HUDEP-2 (cell line): ENCODE measurements at regions not wholly inside any gene's neighbourhood (a gene's known extent, or its start where the extent isn't known, plus 50 kb on each side); places are given as distances from the start of the nearest gene placed in this dataset.
A peak's percentile ranks its signal among the peaks of the same experiment; 100 is the strongest.
"Not testable (repeated sequence)": the region's sequence is repeated elsewhere in the genome, so short reads cannot be mapped to it uniquely, and the experiment has no call there.

Source experiments
- DNase-seq, 76 experiments: peaks; one replicate each; lab custom pipeline; 2025; ENCODE audit not compliant: unreplicated experiment in 76 of 76; lab: John Stamatoyannopoulos, UW

DNA sequence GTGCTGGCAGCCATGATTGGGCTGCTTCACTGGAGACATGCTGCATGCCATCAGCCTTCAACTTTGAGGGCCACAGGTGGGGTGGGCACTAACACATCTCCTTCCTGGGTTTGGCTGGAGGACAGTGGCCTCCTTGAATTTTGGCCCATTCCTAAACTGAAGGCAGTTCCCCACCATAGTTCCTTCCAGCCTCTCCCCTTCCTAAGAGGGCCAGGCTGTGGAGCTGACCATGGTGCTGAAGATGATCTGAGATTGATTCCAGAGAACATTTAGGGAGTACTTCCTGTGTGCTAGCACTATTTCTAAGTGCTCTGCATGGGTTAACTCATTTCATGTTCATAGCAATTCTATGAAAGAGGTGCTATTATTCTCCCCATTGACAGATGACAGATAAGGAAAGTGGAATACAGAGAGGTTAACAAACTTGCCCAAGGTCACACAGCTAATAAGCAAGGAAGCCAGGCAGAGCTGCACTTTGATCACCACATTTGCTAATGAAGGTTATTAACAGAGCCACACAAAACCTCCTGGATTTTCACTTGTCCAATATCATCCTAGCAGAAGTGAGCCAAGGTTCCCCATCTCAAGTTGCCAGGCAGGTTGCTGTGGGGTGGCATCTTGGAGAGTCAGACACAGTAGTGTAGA lies 175.3 kb downstream of the ZIC5 start:
- DNase-seq = peak in 39 of 76 experiments; percentile 1 to 47 (median 13)

DNA sequence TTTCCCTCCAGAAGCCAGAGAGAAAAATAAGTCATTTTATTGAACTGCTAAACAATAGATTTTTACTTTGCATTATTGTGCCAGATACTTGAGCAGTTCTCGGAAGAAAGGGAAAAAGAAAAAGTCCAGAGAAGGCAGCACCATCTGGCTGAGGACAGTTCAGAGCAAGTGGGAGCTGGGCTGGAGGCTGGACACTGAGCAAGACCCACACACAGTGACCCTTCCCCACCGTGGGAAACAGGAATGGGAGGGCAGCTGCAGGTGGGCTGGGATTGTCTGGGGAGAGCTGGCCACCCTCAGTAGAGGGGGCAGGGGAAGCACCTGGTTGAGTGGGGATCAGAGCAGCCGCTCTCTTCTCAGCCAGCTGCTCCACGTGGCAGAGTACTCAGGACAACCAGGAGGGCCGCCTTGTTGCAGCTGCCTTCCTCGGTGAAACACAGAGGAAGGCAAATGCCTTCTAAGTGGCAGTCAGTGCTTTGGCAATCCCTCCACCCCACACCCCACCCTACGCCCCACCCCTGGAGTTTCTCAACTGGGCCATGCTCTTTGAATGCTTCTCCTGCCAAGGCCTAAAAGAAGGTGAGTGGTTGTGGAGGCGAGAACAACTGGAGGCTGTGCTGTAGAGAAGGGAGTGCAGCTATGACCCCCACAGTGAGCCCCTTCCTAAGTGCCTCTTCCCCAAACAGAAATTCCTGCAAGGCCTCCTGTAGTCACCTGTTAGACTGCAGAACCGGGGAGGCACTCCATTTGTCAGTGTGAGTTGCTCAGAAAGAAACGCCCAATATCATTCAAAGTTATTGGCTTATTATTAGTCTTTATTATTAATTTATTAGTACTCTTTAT lies 179.3 kb downstream of the ZIC5 start:
- no peak for DNase-seq

DNA sequence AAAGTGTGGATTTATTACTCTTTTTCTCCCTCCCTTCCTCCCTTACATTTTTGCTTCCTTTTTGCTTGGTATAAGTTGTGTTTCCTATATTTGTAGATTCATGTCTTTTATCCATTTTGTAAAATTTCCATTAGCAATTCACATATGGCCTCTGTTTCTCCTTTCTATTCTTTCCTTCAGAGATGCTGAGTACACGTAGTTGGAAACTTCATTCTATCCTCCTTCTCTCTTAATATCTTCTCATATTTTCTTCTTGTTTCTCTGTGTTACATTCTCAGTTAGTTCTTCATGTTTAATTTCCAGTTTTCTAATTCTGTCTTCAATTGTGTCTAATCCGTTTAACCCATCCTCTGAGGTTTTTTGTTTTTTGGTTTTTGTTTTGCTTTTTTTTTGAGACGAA lies 188.9 kb downstream of the ZIC5 start:
- DNase-seq = no peak

DNA sequence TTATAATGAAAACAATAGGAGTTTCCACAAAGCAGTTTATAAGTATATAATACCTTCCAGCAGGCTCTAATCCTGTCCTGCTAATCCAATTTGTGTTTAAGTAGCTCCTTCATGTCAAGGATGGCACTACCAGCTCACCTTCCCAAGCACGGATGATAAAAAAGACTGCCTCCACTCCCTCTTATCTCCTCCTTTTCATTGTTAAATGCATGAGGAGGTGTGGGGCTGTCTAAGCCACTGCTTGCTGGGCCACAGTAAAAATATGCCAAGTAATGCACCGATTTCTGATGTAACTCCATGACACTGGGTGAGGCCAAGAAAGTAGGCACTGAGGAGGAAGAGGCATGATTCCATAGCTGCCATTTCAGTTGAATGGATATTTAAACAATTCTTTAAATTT lies 193.1 kb downstream of the ZIC5 start:
- no peak for DNase-seq

DNA sequence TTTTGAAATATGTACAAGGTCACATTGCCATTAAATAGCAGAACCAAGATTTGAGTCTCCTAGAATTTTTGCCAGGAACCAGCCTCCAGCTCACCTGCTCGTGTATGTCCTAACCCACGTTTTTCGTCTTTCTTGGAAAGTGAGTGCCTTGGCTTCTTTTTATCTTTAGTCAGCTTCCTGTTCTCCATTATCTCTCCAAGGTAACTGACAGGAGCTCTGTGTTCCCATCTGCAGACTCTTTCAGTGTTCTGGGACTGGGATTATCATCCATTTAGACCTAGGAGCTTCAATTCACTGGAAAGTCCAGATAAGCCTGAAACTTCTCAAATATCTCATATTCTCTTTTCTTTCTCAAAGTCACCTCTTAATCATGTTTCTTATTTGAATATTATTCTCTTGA lies 193.7 kb downstream of the ZIC5 start:
- DNase-seq = no peak

DNA sequence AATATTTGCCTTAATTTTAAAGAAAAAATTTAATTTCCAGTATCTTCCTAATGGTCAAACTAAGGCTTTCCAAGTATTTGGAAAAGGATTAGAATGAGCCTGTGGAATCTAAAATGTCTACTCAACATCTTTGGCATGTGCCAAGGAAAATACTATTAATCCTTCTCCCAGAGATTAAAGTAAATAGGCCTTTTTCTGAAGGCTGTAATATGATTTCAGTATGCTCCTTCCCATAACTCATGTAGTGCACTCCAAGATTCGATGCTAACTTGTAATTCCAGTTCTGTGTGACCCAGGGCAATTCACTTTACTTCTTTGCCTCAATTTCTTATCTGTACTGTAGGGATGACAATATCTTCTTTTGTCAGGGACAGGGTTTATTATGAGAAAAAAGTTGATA lies 196.9 kb downstream of the ZIC5 start:
- no peak for DNase-seq

DNA sequence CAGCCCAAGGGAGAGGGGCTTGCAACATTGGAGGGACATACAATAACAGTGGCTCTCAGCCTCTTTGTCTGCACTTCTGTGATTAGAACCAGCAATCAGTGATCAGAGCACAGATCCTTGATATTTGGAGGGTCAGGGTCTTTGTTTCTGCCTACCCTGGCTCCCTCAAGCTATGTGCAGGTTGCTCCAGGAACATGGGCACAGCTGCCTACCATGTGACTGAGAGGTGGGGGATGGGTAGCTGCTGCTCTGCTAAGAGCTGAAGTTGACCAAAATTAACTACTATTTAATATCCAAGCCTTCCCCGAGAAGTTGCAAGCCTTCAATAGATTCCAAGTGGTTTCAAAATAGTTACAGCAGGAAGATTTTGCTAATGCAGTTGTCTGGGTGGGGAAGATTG lies 202.6 kb downstream of the ZIC5 start:
- DNase-seq = no peak

DNA sequence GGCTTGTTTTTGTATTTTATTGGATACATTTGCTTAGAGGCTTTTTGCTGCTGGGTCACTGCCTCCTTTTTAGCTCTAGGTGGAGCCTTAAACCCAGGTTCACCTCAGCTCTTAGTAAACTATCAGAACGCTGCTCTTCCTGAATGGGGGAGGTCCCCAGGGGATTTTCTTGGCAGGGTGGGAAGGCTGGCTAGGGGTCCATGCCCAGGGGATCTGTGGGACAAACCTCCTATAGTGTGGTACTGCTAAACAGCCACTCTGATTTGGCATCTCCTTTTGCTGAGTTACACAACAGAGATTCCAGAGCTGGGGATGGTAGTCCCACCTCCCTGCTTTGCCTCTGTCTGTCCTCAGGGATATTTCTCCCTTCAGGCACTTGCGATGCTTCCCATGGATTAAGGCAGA lies 204.9 kb downstream of the ZIC5 start:
- DNase-seq = no peak

DNA sequence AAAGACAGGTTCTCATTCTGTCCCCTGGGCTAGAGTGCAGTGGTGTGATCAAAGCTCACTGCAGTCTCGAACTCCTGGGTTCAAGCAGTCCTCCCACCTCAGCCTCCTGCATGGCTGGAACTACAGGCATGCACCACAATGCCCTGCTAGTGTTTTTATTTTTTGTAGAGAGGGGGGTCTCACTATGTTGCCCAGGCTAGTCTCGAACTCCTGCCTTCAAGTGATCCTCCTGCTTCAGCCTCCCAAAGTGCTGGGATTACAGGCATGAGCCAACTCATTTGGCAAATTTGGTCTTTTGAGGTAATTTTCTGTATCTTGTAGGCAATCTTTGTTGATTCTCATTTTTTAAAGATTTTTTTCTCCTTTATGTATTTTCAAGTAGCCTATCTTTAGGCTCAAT lies 205.7 kb downstream of the ZIC5 start:
- DNase-seq = no peak

DNA sequence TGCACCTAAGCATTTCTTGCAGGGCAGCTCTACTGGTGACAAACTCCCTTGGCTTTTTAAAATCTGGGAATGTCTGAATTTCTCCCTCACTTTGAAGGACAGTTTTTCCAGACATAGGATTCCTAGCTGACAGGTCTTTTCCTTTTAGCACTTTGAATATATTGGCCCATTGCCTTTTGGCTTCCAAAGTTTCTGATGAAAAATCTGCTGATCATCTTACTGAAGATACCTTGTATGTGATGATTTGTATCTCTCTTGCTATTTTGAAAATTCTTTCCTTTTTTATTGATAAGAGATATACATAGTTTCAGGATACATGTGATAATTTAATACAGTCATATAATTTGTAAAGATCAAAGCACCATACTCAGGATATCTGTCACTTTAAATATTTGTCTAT lies 211.1 kb downstream of the ZIC5 start:
- no peak for DNase-seq

DNA sequence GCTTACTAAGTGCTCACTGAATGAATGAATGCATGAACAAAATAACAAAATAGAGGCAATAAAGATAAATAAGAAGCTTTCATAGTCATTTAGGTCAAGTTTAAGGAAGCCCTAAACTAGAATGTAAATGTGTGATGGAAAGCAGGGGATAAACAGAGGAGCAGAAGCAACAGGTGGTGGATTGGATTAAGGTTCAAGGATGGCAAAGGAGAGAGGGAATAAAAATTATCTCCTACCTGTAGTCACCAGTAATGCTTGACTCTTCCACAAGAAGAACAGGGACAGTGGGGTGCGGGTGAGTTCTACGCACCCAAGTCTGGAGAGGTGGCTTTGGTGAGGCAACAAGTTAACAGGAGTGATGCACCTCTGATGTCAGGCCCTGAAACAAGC lies 212.4 kb downstream of the ZIC5 start:
- DNase-seq = no peak

DNA sequence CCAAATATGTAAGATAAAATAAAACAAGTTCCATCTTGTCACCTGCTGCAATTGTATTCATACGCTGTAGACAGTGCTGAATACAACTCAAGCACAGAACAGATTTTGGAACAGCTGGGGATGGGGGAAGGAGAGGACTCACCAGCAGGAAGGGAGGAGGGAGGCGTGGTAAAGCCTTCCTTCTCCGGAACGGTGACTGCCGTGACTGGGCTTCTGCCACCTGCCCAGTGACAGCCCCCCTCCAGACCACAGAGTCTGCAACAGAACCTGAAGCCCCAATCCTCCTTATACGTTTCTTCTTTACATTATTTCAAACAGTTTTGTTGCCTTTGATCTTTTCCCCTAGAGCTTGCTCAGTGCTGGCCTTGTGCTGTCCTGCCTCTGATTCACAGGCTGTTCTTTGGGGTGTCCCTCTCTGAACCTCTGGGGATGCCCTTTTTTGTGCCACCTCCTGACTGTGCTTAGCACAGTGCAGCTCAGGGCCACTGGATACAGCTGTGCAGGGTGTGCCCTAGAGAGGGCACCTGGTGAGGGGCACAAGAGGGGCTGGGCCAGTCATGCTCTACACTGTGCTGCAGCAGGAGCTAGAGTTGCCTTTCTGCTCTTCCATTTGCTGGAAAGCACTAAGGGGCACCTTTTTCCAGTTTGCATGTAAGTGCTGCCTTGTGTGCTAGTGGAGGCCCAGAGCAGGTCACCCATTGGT lies 213.0 kb downstream of the ZIC5 start:
- no peak for DNase-seq

DNA sequence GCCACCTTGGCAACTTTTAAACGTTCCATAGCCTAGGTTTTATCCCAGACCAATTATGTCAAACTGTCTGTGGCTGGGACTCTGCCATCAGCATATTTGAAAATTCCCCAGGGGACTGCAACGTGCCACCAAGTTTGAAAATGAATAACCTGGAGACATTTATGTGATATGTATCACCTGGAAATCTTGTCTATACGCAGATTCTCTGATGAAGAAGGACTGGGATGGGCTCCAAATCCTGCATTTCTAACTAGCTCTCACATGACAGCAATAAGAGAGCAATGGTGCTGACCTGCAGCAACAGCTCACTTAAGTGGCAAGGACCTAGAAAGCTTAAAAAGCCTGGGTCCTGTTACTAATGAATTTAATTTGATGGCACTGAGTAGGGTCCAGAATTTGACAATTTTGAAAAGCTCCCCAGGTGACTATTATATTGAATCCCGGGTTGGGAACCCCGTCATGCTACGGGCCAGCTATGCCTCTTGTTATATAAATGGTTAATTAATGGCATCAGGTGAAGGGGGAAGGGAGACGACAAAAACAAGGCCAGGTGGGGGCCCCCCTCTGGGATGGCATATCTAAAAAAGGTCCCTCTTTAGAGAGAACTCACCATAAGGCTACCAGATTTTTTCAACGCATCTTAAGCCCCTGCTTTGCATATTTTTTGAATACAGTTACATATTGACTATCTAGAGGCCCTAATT lies 213.7 kb downstream of the ZIC5 start:
- DNase-seq = no peak

DNA sequence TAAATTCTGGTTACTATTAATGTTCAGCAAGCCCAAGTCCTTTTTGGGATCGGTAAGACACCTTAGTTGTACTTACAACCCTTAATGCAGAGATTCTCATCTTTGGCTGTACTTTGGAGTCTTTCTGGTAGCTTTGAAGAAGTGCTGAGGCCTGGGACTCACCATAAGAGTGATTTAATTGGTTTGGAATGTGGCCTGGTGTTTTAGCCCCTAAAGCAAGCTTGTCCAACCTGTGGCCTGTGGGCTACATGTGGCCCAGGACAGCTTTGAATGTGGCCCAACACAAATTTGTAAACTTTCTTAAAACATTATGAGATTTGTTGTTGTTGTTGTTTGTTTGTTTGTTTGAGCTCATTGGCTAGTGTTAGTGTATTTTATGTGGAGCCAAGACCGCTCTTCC lies 215.3 kb downstream of the ZIC5 start:
- DNase-seq = no peak

DNA sequence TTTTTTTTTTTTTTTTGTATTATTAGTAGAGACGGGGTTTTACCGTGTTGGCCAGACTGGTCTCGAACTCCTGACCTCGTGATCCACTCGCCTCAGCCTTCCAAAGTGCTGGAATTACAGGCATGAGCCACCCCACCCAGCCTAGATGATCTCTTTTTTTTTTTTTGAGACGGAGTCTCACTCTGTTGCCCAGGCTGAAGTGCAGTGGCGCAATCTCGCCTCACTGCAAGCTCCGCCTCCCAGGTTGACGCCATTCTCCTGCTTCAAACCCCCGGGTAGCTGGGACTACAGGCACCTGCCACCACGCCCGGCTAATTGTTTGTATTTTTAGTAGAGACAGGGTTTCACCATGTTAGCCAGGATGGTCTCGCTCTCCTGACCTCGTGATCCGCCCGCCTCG lies 216.8 kb downstream of the ZIC5 start:
- not testable (repeated sequence) for DNase-seq

DNA sequence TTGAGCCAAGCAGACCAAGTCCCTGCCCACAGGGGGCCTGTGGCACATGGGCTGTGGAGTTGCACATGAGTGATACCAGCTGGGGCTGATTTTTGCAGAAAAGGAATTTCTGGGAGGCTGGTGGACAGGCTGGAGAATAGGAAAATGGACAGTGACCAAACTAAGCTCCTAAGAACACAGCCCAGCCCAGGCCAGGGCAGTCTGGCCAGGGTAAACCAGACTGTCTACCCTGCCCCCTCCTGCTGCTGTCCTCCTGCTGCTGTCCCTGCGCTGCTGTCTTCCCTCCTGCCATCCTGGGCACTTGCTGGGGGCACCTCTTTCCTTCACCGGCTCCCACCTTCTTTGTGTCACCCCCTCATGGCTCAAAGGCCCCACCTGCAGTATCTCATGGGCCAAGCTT lies 219.2 kb downstream of the ZIC5 start:
- DNase-seq = no peak

DNA sequence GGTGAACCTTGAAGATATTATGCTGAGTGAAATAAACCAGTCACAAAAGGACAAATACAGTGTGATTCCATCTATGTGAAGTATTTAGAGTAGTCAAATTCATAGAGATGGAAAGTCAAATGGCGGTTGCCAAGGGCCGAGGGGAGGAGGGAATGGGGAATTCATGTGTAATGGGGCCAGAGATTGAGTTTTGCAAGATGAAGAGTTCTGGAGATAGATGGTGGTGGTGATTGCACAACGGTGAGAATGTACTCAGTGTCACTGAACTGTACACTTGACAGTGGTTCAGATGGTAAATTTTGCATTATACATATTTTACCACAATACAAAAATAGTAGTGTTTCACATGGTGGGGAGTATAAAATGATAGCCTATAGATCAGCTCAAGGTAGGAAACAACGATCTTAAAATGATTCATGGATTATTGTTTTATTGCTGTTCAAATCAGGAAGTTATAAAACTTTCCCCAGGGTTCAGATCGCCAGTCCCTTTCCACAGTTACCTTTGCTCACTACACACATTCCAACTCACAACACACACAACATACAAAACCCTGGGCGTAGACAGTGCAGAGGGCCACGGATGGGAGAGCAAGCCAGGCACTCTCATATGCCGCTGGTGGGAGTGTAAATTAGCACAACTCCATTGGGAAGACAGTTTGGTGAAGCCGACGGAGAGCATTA lies 219.9 kb downstream of the ZIC5 start:
- DNase-seq = no peak

DNA sequence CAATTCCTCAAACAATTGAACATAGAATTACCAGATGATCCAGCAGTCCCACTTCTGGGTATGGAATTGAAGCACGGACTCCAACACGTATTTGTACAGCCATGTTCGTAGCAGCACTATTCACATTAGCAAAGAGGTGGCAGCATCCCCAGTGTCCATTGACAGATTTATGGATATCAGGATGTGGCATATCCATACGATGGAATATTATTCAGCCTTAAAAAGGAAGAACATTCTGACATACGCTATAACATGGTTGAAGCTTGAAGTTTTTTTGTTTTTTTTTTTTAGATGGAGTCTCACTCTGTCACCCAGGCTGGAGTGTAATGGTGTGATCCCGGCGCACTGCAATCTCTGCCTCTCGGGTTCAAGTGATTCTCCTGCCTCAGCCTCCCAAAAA lies 220.6 kb downstream of the ZIC5 start:
- DNase-seq = no peak

DNA sequence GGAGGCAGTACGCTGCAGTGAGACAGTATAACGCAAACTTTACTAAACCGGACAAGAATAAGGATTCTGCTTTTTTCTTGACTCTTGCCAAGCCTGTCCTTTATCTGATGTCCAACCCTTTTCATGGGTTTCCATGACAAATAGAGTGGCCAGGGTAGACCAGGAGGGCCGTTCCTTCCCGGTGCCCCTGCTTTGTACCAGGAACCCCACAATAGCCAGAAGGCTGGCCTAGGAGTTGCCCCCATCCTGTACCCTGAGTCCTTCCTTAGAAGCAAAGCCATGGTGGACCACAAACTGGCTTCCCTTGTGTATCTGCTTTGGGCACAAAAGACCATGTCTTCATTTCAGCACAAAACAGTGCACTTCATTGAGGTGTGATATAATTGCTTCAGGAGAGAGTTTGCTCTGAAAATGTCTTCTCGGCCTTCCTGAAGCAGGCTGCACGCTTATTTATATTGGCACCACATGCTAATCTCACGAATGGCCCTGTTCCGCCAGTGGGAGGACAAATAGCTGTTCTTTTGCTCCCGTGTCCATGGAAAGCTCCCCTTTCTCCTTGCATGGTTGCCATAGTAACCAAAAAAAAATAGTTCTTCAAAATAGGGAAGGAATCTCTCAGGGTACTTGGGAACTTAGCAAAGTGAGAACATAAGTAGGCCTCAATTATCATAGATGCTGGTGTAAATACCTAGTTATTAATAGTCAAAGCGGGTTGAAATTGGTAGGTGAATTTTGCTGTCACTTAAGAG lies 222.1 kb downstream of the ZIC5 start:
- no peak for DNase-seq

DNA sequence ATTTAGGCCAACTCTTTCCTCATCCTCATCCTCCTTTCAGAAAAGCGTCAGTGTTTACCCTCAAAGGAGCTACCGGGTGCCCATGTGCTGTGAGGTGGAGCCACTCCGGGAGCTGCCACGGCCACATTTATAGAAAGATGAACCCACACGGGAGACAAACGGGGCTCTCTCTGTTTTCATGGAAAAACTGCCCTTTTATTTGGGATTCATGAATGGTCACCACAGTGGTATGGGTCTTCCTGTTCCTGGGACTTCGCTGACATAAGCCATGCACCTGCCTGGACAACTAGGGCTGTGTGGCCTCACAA lies 224.2 kb downstream of the ZIC5 start:
- DNase-seq = no peak
